Ureter (tissue), 1 donor: ENCODE measurements at regions not wholly inside any gene's neighbourhood (a gene's known extent, or its start where the extent isn't known, plus 50 kb on each side); places are given as distances from the start of the nearest gene placed in this dataset.

ENCODE experiments used
- DNase-seq: peaks from one replicate; pipeline ENCODE4 v3.0.0-alpha.2; 2020; ENCODE audit warnings: low spot score
- donor health status: DM: yes; HTN: yes; CAD: no.

DNA sequence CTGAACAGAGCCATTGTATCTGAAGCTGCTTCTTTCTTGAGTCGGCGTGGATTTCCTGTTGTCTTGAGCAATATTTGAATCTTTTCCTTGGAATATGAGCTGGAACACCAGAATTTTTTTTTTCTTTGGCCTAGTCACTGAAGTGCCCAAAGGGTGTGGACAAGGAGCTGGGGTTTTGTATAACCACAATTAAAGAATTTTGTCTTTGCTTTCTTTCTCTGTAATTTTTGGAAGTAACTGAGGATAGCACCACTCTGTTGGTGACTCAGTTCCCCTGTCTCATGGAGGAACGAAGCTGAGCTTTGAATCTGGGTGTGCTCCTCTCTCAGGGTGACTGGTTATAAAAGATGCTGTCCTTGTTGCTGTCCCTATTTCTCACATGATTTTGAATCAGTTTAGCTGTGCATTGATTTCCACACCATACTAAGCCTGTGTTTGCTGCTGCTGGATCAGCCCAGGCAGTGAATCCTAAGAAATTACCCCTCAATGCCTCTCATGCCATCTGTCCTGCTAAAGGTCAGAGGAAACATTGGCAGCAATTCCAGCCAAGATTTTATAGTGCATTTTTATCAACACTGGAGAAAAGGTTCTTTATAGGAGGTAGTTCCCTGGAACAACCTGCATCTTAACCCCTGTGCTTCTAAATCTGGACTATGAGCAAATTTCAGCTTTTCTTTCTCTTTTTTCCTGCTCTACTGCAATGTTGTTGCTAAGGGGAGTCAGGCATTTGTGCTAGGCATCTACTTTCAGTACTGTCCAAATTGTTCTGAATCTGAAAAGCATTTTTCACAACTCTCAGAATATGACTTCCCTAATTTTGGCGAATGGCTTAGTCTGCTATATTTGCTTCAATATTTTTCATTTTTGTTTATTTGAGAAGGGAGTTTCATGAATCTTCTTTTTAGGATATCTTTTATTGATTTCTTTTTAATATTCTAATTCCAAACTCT, 540.8 kb downstream of the SOX6 start:
- DNase-seq: no peak

DNA sequence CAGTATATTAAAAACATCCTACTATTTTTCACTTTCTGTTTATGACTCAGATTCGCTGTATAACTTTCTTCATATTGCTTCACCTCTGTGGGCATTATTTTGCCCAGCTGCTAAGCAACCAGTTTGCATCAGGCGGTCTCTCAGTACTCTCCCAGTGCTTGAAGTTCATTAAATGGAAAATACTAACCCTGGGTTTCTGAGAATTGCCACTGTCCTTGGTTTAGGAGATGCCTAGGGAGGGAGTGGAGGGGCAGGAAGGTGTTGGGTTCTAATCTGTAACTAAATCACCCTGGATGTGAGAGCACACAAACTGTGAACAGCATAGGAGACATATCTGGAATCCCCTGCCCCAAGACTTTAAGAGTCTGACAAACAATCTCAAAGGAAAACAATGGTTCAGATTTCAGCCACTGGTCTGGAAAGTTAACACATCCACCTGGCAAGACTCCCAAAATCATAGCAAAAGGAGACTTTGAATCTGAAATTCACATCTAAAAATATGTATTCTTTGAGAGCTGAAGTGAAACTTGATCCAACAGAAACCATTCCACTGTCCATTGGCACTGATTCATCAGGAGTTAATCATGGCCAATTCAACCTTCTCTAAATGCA, 540.0 kb downstream of the SOX6 start:
- DNase-seq: no peak

DNA sequence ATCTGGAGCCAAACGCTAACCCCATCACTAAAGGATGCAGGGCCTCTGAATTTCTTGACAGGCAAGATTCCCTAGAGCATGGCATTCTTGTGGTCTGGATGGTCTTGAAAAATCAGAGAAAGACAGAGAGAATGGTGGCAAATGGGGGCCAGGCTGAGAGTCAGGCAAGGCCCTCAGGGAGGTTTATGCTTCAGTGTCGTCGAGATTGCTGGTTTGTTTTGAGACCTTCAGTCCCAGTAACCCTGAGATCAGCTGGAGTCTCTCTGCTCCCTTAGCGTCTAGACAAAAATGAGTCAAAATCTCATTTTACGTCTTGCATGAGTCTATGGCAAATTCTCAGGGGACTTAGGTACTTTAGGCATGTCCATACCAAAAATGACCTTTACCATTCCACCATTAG, 539.3 kb downstream of the SOX6 start:
- DNase-seq: no peak

DNA sequence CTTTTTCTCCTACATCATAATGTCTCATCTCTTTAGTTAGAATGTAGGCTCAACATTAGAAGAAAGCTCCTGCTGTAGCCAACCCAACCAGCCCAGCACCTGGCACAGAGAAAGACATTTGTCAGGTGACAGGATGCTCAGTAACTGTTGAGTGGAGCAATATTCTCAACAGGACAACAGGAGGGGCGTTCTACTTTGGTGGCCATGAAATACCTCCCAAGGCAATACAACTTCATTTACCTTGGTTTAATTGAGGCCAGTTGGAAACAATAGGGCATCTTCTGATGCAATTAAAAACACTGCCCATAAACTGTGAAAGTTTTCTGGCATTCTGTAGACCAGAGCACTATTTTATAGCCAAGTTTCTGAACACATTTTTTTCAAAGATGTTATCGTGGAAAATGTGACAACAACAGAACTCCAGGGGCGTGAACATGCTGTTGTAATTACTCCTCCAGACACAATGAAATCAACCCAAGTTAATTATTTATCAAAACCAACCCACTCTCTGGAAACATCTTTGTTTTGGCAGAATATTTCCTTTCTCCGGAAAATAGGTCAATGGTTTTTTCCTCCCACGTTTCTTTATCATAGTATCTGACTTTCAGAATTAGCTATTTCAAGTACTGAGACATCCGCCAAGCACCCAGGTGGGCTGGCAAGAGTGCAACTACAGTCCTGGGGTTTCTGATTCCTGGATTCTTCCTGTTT, 538.1 kb downstream of the SOX6 start:
- no peak for DNase-seq

DNA sequence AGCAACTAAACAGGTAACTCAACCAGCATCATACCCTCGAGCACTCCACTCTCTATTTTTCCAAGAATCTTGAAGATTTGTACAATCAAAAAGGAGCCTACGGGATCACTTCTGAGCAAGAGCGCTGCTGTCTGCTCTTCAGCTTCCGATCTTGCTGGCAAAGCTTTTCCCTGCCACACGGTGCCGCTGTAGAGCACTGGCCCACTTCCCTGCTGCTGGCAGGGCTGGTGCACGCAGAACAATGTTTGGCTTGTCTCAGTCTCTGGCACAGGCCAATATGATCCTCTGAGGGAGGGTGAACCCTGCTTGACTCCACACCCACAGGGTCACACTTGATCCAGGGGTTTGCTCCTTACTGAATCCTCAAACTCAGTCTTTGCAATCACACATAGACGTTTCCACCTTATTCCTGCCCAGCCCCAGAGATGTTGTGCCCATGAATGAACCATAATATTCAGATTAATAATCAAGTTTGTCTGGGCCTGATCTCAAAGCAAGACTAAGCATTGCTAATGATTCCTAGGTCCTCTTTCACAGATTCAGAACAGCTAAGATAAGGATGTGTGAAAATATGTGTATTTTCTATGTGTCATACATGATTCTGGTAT, 536.6 kb downstream of the SOX6 start:
- peak; percentile 62 for DNase-seq

DNA sequence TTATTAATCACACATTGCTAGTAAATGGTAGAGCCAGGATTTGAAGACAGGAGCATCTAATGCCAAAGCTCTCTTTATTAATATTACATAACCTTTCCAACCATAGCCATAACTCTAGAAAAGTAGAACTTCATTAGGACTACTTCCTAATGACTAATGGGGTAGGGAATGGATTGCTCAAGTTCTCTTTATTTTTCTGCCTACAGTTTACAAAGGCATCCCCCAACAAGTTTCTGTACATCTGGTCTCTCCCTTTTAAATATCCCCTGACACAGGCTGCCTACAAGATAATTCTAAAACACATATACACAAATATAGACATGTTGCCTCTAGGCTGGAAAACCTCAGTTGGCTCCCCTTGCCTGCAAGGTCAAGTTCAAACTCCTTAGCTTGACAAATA, 534.9 kb downstream of the SOX6 start:
- no peak for DNase-seq

DNA sequence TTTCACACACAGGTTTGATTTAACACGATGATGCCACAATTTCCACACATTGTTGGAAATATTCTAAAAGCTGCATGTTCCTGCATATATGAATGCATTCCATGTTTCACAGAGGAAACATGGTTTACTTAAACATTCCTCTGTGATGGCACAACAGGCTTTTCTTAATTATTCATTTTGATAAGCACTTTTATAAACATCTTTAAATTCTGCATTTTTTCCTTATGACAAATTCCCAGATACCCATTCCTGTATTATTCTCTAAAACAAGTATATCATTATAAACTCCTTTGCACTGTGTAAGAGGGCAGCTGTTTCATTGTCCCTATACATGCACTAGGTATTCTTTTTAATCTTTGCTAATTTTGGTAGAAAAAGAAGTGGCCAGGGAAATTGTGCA, 532.3 kb downstream of the SOX6 start:
- DNase-seq: no peak

DNA sequence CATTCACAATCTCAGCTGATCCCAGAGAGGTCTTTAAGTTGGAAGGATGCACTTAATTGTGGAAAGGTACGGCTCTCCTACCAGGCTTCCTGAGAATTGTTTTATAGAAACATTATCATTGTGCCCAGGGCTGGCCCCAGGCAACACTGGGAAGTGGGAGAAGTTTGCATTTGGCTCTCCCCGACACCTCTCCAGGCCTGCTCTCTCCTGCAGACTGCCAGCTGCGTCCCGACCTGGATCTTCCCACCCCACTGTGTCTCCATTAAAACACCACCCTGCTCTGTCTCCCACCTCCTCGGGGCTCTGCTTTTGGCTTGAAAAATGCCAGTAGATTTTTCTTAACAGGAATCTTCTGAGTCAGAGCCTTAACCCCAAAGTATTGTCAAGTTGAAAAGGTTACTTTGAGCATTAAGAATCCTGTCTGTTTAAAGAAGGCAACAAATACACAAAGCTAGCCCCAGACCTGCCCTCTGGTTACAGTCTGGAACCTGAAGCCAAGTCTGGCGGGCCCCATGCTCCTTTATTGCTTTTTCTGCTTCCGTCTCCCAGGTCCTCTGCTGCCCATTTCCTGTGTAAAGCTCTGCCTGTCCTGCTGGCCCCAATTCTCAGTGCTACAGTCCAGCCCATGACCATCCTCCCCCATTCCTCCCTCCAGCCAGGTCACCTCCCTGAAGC, 530.2 kb downstream of the SOX6 start:
- DNase-seq: no peak

DNA sequence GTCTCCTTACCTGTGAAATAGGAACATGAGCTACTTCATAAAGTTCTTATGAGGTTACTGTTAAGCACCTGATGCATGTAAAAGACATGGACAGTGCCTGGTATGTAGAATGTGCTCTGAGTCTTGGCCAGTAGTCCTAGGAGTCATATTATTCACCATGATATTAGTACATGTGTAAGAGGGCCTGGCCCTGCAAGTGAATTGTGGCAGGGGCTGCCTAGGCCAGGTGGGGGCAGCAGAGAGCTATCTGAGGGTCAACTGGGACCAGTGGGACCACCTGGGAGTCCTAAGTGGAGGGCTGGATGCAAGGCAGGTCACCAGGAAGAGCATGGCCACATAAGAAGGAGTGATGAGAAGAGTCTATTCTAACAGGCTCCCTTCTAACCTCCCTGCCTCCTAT, 529.5 kb downstream of the SOX6 start:
- DNase-seq: no peak

DNA sequence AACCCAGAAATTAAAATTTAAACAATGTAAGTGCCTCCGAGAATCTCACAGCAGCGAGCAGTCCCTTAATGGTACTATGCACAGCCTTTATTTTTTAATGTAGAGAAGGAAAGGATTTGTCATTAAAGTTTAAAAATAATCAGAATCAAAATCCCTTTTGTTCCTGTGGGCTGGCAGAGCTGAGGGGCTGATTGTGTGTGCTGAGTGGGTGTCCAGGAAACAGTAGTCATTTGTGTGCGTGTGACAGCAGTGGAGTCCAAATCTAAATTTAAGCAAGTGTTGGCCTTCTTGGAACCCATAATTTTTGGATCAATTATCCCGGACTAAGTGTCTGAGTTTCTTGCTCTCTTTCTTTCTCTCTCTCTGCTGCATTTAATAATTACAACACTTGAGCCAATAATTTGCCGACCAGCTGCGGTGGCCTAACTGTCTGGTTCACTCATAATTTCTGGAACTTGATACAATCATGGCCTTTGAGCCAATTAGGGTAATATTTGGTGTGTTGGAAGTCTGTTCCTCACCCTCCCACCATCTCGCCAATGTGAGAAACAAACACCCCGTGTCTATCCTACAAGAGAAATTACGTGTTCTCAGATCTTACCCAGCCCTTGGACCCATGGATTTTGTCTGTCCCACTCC, 528.0 kb downstream of the SOX6 start:
- no peak for DNase-seq

DNA sequence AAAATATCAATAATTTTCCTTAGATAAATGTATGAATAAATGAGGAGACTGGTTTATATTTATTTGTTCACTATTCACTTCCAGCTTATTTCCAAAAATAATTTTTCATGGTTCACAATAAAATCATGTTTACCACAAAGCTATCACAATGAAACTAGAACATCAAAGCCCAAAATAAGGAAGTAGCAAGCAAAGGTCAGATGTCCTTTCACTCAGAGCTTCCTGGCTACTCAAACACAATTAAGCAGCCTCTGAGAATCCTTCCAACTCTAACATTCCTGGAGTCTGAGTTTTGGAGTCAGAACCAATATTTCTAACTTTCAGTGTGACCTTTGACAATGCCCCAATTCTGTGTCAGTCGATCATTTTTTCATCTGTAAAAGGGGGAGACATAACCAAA, 527.0 kb downstream of the SOX6 start:
- no peak for DNase-seq

DNA sequence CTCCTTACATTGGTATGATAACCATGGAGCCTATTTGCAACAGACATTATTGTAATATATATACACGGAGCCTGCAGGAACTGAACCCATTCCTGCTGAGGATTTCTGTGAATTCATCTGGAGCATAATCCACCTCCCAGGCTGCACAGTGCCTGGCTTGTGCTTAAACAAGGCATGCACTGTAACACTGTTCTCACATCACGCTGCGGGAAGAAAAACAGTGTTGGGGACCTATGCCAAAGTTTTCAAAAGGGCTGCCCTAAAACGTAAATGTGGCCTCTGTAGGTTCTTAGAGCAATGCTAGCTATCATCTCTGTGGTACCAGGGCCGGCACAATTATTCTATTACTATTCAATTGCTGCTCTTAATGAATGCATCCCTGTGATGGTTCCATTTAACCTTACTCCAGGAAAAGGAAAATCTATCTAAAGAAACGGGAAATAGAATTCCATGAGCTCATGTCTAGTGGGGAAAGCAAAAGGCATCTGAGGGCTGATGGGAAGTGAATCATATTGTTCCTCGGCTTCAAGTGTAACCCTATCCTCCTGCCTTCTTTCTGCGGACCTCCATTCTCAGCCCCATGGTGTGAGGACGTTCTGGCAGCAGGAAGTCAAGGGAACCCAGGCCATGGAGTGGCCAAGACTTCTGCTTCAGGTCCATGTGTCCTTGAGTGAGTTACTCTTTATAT, 525.5 kb downstream of the SOX6 start:
- no peak for DNase-seq

DNA sequence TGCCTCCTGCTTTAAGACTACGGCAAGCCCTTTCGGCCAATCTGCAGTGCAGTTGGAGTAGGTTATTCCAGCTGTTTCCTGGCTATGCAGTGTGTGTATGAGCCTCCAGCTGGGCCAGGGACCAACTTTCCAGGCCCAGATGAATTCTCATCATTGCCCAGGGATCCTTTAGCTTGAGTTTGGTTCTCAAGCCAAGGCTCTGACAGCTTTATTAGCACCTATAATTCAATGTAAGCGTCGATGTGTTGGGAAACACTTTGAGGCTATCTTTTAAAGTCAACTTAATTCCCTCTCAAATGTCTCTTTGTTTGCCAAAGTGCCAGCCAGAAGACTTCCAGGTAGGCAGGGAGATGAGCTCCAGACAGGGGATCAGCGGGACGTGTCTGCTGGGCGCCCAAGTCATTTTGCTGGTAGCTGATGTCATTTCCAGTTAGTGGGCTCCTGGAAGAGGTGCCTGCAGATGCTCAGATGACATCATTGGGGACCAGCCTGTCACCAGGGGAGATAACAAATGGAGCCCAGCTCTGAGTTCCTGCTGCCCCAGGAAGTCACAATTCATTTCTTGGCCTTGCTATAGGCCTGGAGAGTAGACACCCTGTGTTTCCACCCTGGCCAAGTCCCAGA, 520.4 kb downstream of the SOX6 start:
- peak; percentile 48 for DNase-seq

DNA sequence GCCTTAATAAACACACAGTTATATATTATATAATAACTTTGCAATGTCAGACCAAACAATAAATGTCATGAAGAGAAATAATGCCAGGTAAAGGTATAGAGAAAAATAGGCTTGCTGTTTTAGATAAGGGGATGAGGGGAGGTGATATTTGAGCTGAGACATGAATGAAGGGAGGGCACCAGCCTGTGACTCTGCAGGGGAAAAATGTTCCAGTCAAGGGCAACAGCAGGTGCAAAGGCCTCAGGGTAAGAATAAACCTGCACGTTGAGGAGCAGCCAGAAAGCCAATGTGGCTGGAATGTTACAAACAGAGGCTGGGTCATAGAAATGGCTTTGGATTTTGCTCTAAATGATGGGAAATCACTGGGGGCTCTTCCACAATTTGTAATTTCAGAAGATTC, 519.6 kb downstream of the SOX6 start:
- no peak for DNase-seq

DNA sequence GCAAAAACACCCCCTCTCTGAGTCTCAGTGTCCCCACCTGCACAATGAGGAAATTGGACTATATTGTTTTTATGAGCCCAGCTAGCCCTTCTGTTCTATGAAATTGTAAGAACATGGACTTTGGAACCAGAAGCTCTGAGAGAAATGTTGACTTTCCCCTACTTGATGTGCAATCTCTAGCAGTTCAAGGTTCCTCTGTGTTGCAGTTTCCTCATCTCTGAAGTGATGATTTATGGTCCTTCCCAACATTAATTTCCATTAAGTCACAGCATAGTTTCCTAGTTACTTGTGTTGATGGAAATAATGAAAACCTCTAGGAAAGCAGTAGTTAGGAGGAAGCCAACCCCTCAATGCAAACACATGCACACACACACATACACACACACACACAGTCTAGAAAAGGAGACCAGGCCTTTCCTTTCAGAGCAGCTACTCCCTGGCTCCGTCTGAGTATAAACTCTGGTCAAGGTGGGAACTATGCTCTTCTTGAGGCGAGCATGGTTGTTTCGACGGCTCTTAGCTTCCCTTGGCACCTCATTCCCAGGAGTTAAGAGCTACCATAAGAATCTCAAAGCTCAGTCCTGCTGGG, 518.4 kb downstream of the SOX6 start:
- DNase-seq: no peak

DNA sequence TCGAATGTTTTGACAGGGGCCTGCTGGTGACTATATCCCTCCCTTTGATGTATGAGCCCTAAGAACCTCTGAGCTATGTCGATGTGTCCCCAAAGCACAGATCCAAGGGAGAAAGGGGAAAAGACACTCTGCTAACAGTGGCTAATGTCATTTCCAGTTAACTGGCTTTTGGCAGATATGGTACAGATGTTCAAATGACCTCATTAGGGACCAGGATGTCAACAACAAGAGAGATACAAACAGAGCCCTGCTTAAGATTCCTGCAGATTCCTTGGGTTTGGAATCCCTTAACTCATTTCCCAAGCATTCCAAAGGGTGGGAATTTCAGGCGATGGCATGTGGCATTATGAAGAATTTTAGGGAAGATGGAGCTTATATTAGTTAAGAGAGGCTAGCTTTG, 517.3 kb downstream of the SOX6 start:
- no peak for DNase-seq

DNA sequence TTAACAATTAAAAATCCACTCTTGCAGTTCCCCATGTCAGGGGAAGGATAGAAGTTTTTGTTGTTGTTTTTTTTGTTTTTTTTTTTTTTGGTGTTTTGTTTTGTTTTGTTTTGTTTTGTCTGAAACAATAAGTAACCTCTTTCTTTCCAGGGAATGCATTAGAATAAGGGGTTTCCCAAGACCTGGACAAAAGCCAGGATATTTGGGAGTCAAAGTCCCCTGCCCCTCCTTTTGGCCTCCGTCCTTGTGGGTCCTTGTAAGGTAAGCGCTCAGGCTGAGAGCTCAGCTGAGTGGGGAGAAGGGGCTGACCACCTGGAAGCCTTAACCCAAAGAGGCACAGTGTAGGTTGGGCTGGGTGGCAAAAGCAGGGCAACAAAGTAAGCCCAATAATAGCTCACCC, 515.4 kb downstream of the SOX6 start:
- DNase-seq: no peak

DNA sequence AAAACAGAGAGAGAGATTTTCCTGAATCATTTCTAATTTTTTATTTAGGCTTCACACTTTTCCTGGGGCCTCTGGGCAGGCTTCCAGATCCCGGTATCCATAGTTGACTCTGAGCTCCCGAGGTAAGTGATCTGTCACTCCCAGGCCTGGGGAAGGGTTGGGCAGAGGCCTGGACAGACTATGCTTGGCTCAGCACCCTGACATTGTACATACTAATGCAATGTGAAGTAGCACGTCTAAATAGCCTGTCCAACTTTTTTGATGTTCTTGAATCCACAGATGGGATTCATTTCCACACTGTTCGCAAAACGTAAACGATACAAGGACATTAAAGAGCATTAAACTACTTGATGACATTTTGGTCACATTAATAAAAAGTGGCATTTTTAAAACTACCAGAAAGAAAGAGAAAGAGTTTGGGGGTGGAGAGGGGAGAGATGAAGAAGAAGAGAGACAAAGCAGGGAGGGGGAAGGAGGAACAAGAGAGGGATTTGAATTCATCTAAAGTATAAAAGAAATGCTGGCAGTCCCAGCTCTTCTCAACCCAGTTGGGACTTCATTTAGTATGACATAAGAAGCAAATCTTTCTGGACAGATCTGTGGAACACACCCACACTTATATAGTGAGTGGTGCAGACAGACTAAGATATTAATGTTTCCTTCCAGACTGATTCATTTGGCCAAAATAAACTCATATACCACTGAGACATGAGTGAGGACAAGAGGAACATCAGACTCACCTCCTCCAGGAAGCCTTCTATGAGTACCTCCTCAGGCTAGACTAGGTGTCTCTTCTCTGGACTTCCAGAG, 514.2 kb downstream of the SOX6 start:
- DNase-seq: no peak

DNA sequence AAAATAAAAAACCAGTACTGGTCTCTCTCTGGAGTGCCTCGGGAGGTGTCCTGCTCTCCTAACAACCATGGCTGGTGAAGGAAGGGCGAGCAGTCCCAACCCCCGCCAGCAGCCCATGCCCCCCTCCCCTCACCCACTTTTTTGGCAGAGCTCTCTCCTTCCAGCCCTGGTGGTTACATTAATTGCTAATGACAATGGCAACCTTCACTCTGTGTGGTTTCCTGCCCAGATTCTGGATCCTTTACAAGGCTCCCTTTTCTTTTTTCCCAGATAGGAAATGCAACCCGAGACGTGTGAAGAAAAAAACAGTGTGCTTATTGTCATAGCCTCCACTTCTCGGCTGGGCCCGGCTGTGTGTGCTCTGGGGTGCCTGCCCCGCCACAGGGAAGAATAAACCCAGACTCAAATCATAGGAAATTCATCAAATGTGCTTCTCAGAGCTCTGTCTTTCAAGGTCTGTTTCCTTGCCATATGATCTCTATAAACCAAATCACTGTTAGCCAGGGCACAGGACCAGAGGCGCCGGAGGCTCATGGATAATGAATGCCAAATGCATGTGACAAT, 513.0 kb downstream of the SOX6 start:
- DNase-seq: no peak
